ENCODE measurements at regions not wholly inside any gene's neighbourhood (a gene's known extent, or its start where the extent isn't known, plus 50 kb on each side); places are given as distances from the start of the nearest gene placed in this dataset.

DNA sequence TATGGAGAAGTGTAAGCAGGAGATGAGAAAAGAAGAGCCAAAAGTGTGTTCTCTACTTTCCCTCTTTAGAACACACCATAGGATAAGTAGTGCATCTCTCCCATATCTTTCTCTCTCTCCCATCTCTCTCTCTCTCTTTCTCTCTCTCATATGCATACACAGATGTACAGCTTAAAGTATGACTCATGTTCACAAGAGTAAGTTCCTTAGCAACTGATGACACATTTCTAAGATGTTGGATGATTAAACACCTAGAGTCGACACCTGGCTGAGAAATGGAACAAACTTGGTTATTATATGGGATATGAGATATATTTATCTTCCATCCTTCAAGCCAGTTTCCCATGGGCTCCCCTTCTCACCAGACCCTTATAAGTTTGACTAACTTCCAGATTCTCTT is 113.5 kb downstream of the TMEM132E start:
- H3K27me3 ChIP-seq (ENCODE audit: control insufficient read depth in 1 of 2, insufficient read depth in 1 of 2, low read length in 2 of 2) = no peaks in the 10 kb centered on the region
- no peaks in the 10 kb centered on the region for H3K79me1 ChIP-seq (replicated peaks; ENCODE audit: low read length, poor library complexity, severe bottlenecking)
- H3K23ac ChIP-seq (ENCODE audit: low read length in 2 of 2) = no peak overlapping the region
- no peak overlapping the region for H2BK5ac ChIP-seq (ENCODE audit: low read depth, low read length, poor library complexity, severe bottlenecking)
- no peaks in the 10 kb centered on the region for H3K36me3 ChIP-seq (ENCODE audit: control insufficient read depth in 1 of 2, insufficient read depth in 2 of 2, low read depth in 1 of 2, low read length in 2 of 2)
- no peak overlapping the region for H2BK12ac ChIP-seq (ENCODE audit: low read length in 2 of 2)
- H4K8ac ChIP-seq (ENCODE audit: low read length) = no peak overlapping the region
- no peak for DNase-seq
- WGBS = no CpG with 5 or more reads among the region's 1 CpG
- no peak overlapping the region for H2AK5ac ChIP-seq (ENCODE audit: low read length, severe bottlenecking)
- no peaks in the 10 kb centered on the region for H3K4me1 ChIP-seq (ENCODE audit: control insufficient read depth, insufficient read depth, low read depth, low read length)
- H3K4me3 ChIP-seq (ENCODE audit: insufficient read depth in 1 of 2, low read depth in 1 of 2, low read length in 2 of 2) = no peak overlapping the region
- H3K18ac ChIP-seq (ENCODE audit: low read depth in 1 of 2, low read length in 2 of 2) = no peak overlapping the region
- no peak overlapping the region for H2BK15ac ChIP-seq (ENCODE audit: low read depth, poor library complexity, severe bottlenecking)
- H3K4me2 ChIP-seq (ENCODE audit: low read length, poor library complexity, severe bottlenecking) = no peak overlapping the region
- H3K9ac ChIP-seq (ENCODE audit: low read length) = no peak overlapping the region
- H3K4ac ChIP-seq (ENCODE audit: low read depth in 1 of 2, low read length in 2 of 2) = no peak overlapping the region
- no peak overlapping the region for H2BK120ac ChIP-seq (ENCODE audit: low read depth, low read length)
- H2AFZ ChIP-seq (ENCODE audit: low read depth, low read length) = no peak overlapping the region
- no peak overlapping the region for H3K14ac ChIP-seq (ENCODE audit: low read length in 2 of 2)
- no peak overlapping the region for H4K91ac ChIP-seq (ENCODE audit: low read length)
- no peak overlapping the region for H3K27ac ChIP-seq (ENCODE audit: low read length, poor library complexity, severe bottlenecking)
- peaks cover 12% of the 10 kb centered on the region for H3K9me3 ChIP-seq (ENCODE audit: control insufficient read depth, low read length)
